ENCODE measurements at regions not wholly inside any gene's neighbourhood (a gene's known extent, or its start where the extent isn't known, plus 50 kb on each side); places are given as distances from the start of the nearest gene placed in this dataset.

- H3K4ac ChIP-seq (ENCODE audit: low read depth, low read length) = no peak overlapping the region
- H2BK120ac ChIP-seq (ENCODE audit: insufficient read depth, low read length, poor library complexity) = no peak overlapping the region
- no peak overlapping the region for H3K9ac ChIP-seq (ENCODE audit: low read length)
- no peaks in the 10 kb centered on the region for H3K79me1 ChIP-seq (ENCODE audit: low read length)
- H3K14ac ChIP-seq (ENCODE audit: low read length) = no peak overlapping the region
- no peak overlapping the region for H3K23ac ChIP-seq (ENCODE audit: low read length)
- no peak overlapping the region for H3K27ac ChIP-seq (ENCODE audit: low read depth, low read length)
- no peak overlapping the region for H2BK5ac ChIP-seq (ENCODE audit: low read depth, low read length, poor library complexity)
- H3K79me2 ChIP-seq (ENCODE audit: control insufficient read depth, insufficient read depth, low read length, poor library complexity) = no peaks in the 10 kb centered on the region
- H3K4me3 ChIP-seq (ENCODE audit: low read depth, low read length) = no peak overlapping the region
- H2AFZ ChIP-seq (ENCODE audit: insufficient read depth, low read length, poor library complexity) = no peak overlapping the region
- H2BK12ac ChIP-seq (ENCODE audit: low read length) = no peak overlapping the region
- no peaks in the 10 kb centered on the region for H3K36me3 ChIP-seq (ENCODE audit: control insufficient read depth in 1 of 2, insufficient read depth in 2 of 2, low read length in 2 of 2)
- DNase-seq = no peak
- no peak overlapping the region for H4K8ac ChIP-seq (ENCODE audit: low read depth, low read length)
- H3K27me3 ChIP-seq (ENCODE audit: insufficient read depth, low read length) = no peaks in the 10 kb centered on the region
- H4K12ac ChIP-seq (ENCODE audit: low read depth, low read length) = no peak overlapping the region
- WGBS (ENCODE audit: extremely low coverage, insufficient coverage, insufficient read length) = no CpG with 5 or more reads among the region's 4 CpGs
- H3K4me1 ChIP-seq (ENCODE audit: control insufficient read depth in 1 of 2, insufficient read depth in 2 of 2, low read length in 2 of 2) = no peaks in the 10 kb centered on the region
- no peak overlapping the region for H4K91ac ChIP-seq (ENCODE audit: low read depth, low read length)
- no peak overlapping the region for H2AK5ac ChIP-seq (ENCODE audit: low read length)
- no peak overlapping the region for H3K4me2 ChIP-seq (ENCODE audit: low read length)
- no peaks in the 10 kb centered on the region for H3K9me3 ChIP-seq (ENCODE audit: insufficient read depth, low read depth, low read length)
- H3K18ac ChIP-seq (ENCODE audit: low read length) = no peak overlapping the region
These were observed 83.2 kb downstream of the MANEA start for GRCh38 chr6:95660544-95660943.

GRCh38 chr6:95670011-95670463, 92.7 kb downstream of the MANEA start:
- Histone ChIP-seq H4K12ac (ENCODE audit: low read depth, low read length) (no peak overlapping the region), H3K4me1 (ENCODE audit: control insufficient read depth in 1 of 2, insufficient read depth in 2 of 2, low read length in 2 of 2) (no peaks in the 10 kb centered on the region), H3K27me3 (ENCODE audit: insufficient read depth, low read length) (no peaks in the 10 kb centered on the region), H3K79me1 (ENCODE audit: low read length) (no peaks in the 10 kb centered on the region), H3K4me3 (ENCODE audit: low read depth, low read length) (no peak overlapping the region), H4K91ac (ENCODE audit: low read depth, low read length) (no peak overlapping the region), H3K36me3 (ENCODE audit: control insufficient read depth in 1 of 2, insufficient read depth in 2 of 2, low read length in 2 of 2) (no peaks in the 10 kb centered on the region), H4K8ac (ENCODE audit: low read depth, low read length) (no peak overlapping the region), H3K4ac (ENCODE audit: low read depth, low read length) (no peak overlapping the region), H3K9ac (ENCODE audit: low read length) (no peak overlapping the region), H2BK120ac (ENCODE audit: insufficient read depth, low read length, poor library complexity) (no peak overlapping the region), H2AK5ac (ENCODE audit: low read length) (no peak overlapping the region), H3K27ac (ENCODE audit: low read depth, low read length) (no peak overlapping the region), H3K4me2 (ENCODE audit: low read length) (no peak overlapping the region), H2BK12ac (ENCODE audit: low read length) (no peak overlapping the region), H3K23ac (ENCODE audit: low read length) (no peak overlapping the region), H2AFZ (ENCODE audit: insufficient read depth, low read length, poor library complexity) (no peak overlapping the region), H3K14ac (ENCODE audit: low read length) (no peak overlapping the region), H3K79me2 (ENCODE audit: control insufficient read depth, insufficient read depth, low read length, poor library complexity) (no peaks in the 10 kb centered on the region), H3K18ac (ENCODE audit: low read length) (no peak overlapping the region), H2BK5ac (ENCODE audit: low read depth, low read length, poor library complexity) (no peak overlapping the region), H3K9me3 (ENCODE audit: insufficient read depth, low read depth, low read length) (peaks cover 5% of the 10 kb centered on the region)
- DNase-seq = no peak
- WGBS (ENCODE audit: extremely low coverage, insufficient coverage, insufficient read length) = no CpG with 5 or more reads among the region's 26 CpGs

GRCh38 chr6:95676011-95676628, 98.8 kb downstream of the MANEA start:
- Histone ChIP-seq H3K4ac (ENCODE audit: low read depth, low read length) (no peak overlapping the region), H3K9me3 (ENCODE audit: insufficient read depth, low read depth, low read length) (no peaks in the 10 kb centered on the region), H3K18ac (ENCODE audit: low read length) (no peak overlapping the region), H3K36me3 (ENCODE audit: control insufficient read depth in 1 of 2, insufficient read depth in 2 of 2, low read length in 2 of 2) (no peaks in the 10 kb centered on the region), H4K8ac (ENCODE audit: low read depth, low read length) (no peak overlapping the region), H2BK120ac (ENCODE audit: insufficient read depth, low read length, poor library complexity) (no peak overlapping the region), H3K27ac (ENCODE audit: low read depth, low read length) (no peak overlapping the region), H4K12ac (ENCODE audit: low read depth, low read length) (no peak overlapping the region), H2AK5ac (ENCODE audit: low read length) (no peak overlapping the region), H3K79me2 (ENCODE audit: control insufficient read depth, insufficient read depth, low read length, poor library complexity) (no peaks in the 10 kb centered on the region), H3K4me2 (ENCODE audit: low read length) (no peak overlapping the region), H4K91ac (ENCODE audit: low read depth, low read length) (no peak overlapping the region), H3K9ac (ENCODE audit: low read length) (no peak overlapping the region), H3K27me3 (ENCODE audit: insufficient read depth, low read length) (no peaks in the 10 kb centered on the region), H3K4me3 (ENCODE audit: low read depth, low read length) (no peak overlapping the region), H3K4me1 (ENCODE audit: control insufficient read depth in 1 of 2, insufficient read depth in 2 of 2, low read length in 2 of 2) (no peaks in the 10 kb centered on the region), H3K23ac (ENCODE audit: low read length) (no peak overlapping the region), H3K79me1 (ENCODE audit: low read length) (no peaks in the 10 kb centered on the region), H2AFZ (ENCODE audit: insufficient read depth, low read length, poor library complexity) (no peak overlapping the region), H3K14ac (ENCODE audit: low read length) (no peak overlapping the region), H2BK12ac (ENCODE audit: low read length) (no peak overlapping the region), H2BK5ac (ENCODE audit: low read depth, low read length, poor library complexity) (no peak overlapping the region)
- DNase-seq = no peak
- no CpG with 5 or more reads among the region's 1 CpG for WGBS (ENCODE audit: extremely low coverage, insufficient coverage, insufficient read length)

- Histone ChIP-seq H3K4me1 (ENCODE audit: control insufficient read depth in 1 of 2, insufficient read depth in 2 of 2, low read length in 2 of 2) (no peaks in the 10 kb centered on the region), H3K27me3 (ENCODE audit: insufficient read depth, low read length) (no peaks in the 10 kb centered on the region), H3K36me3 (ENCODE audit: control insufficient read depth in 1 of 2, insufficient read depth in 2 of 2, low read length in 2 of 2) (no peaks in the 10 kb centered on the region), H2AFZ (ENCODE audit: insufficient read depth, low read length, poor library complexity) (no peak overlapping the region), H2AK5ac (ENCODE audit: low read length) (no peak overlapping the region), H2BK120ac (ENCODE audit: insufficient read depth, low read length, poor library complexity) (no peak overlapping the region), H4K91ac (ENCODE audit: low read depth, low read length) (no peak overlapping the region), H2BK12ac (ENCODE audit: low read length) (no peak overlapping the region), H3K4me3 (ENCODE audit: low read depth, low read length) (no peak overlapping the region), H4K8ac (ENCODE audit: low read depth, low read length) (no peak overlapping the region), H3K14ac (ENCODE audit: low read length) (no peak overlapping the region), H2BK5ac (ENCODE audit: low read depth, low read length, poor library complexity) (no peak overlapping the region), H3K27ac (ENCODE audit: low read depth, low read length) (no peak overlapping the region), H3K9ac (ENCODE audit: low read length) (no peak overlapping the region), H3K23ac (ENCODE audit: low read length) (no peak overlapping the region), H3K9me3 (ENCODE audit: insufficient read depth, low read depth, low read length) (no peaks in the 10 kb centered on the region), H3K79me1 (ENCODE audit: low read length) (no peaks in the 10 kb centered on the region), H3K18ac (ENCODE audit: low read length) (no peak overlapping the region), H3K4me2 (ENCODE audit: low read length) (no peak overlapping the region), H3K4ac (ENCODE audit: low read depth, low read length) (no peak overlapping the region), H3K79me2 (ENCODE audit: control insufficient read depth, insufficient read depth, low read length, poor library complexity) (no peaks in the 10 kb centered on the region), H4K12ac (ENCODE audit: low read depth, low read length) (no peak overlapping the region)
- DNase-seq = peak in 1 of 2 donors; percentile 96
- WGBS (ENCODE audit: extremely low coverage, insufficient coverage, insufficient read length) = no CpG with 5 or more reads among the region's 3 CpGs
These were observed 102.6 kb downstream of the MANEA start for GRCh38 chr6:95679981-95680380.

Measured in trophoblast cell (in vitro differentiated cells and primary cell).